ENCODE measurements at regions not wholly inside any gene's neighbourhood (a gene's known extent, or its start where the extent isn't known, plus 50 kb on each side); places are given as distances from the start of the nearest gene placed in this dataset.

DNA sequence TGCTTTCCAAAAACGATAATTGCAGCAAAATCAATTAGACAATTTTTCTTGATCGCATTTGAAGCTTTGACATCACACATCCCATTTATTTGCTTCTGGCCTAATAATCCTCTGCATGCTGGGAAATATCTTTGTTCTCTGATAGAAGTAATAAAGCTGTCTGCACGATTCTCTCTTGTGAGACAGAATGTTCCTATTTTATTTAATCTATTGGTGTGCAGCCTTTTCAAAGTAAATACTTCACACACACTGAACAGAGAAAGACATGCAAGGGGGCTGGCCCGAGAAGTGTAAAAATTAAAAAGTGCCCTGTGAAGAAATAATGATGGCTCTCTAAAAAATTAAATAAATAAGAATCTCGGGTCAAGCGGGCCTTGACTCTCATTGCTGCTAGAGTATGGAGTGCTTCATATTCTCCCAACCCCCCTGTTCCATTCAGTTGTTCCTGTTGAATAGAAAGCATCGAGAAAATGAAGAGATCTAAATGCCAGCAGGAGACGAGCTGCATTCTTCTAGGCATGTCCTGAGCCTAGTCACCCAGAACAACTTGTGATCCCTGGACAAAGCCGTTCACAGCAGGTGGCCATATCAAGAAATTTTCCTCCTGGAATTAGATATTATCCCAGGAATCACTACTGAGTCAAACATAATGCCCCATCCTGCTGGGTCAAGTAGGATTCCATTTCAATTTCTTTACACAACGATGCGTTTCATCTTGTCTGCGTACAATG lies 625.9 kb upstream of the EPHA7 start:
- TF ChIP-seq, protein P1, sequence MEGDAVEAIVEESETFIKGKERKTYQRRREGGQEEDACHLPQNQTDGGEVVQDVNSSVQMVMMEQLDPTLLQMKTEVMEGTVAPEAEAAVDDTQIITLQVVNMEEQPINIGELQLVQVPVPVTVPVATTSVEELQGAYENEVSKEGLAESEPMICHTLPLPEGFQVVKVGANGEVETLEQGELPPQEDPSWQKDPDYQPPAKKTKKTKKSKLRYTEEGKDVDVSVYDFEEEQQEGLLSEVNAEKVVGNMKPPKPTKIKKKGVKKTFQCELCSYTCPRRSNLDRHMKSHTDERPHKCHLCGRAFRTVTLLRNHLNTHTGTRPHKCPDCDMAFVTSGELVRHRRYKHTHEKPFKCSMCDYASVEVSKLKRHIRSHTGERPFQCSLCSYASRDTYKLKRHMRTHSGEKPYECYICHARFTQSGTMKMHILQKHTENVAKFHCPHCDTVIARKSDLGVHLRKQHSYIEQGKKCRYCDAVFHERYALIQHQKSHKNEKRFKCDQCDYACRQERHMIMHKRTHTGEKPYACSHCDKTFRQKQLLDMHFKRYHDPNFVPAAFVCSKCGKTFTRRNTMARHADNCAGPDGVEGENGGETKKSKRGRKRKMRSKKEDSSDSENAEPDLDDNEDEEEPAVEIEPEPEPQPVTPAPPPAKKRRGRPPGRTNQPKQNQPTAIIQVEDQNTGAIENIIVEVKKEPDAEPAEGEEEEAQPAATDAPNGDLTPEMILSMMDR (conservative IDR thresholded peaks at IDR 0.05) = no peak
- no peak for TF ChIP-seq ZFX (IDR thresholded peaks at IDR 0.05)
